Stimulated activated naive B cell treated with anti-CD40 and anti-IgM and Interleukin-4, amounts not matched to agents 10 μg/mL and 1 μg/mL and 100 μg/mL, for 72 hours (primary cell): ENCODE measurements at regions not wholly inside any gene's neighbourhood (a gene's known extent, or its start where the extent isn't known, plus 50 kb on each side); places are given as distances from the start of the nearest gene placed in this dataset.
"Not testable (repeated sequence)": the region's sequence is repeated elsewhere in the genome, so short reads cannot be mapped to it uniquely, and the experiment has no call there.

ENCODE experiments used
- ATAC-seq, 2 donors: fragments of 150-1000 bp; cut with Tn5 transposase; replicated peaks; 2 replicates each; pipeline ENCODE4 v1.10.0; 2021; ENCODE audit warnings: moderate library complexity in 1 of 2
- DNase-seq: peaks from one replicate; pipeline ENCODE4 v3.0.0; 2021
- H3K27ac Mint-ChIP-seq: one replicate; pipeline ENCODE4 v1.8.0; 2022; ENCODE audit warnings: mild to moderate bottlenecking, mixed read lengths
- H3K27me3 Mint-ChIP-seq, 2 donors: one replicate each; pipeline ENCODE4 v1.8.0; 2022; ENCODE audit warnings: mixed read lengths in 2 of 2
- H3K36me3 Mint-ChIP-seq, 2 donors: one replicate each; pipeline ENCODE4 v1.8.0; 2022; ENCODE audit warnings: mixed read lengths in 2 of 2, mild to moderate bottlenecking in 1 of 2
- H3K4me1 Mint-ChIP-seq, 2 donors: one replicate each; pipeline ENCODE4 v1.8.0; 2022; ENCODE audit warnings: mixed read lengths in 2 of 2, mild to moderate bottlenecking in 1 of 2
- H3K4me3 Mint-ChIP-seq, 2 donors: one replicate each; pipeline ENCODE4 v1.8.0; 2022; ENCODE audit warnings: mild to moderate bottlenecking in 2 of 2, mixed read lengths in 2 of 2, moderate library complexity in 1 of 2
- H3K9me3 Mint-ChIP-seq, 2 donors: one replicate each; pipeline ENCODE4 v1.8.0; 2022; ENCODE audit warnings: mixed read lengths in 2 of 2, mild to moderate bottlenecking in 1 of 2

DNA sequence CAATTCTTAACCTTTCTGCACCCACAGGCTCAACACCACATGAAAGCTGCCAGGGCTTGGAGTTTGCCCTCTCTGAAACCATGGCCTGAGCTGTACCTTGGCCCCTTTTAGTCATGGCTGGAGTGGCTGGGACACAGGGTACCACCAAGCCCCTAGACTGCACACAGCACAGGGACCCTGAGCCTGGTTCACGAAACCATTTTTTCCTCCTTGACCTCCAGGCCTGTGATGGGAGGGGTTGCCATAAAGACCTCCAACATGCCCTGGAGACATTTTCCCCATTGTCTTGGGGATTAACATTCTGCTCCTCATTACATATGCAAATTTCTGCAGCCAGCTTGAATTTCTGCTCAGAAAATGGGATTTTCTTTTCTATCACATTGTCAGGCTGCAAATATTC is 113.4 kb downstream of the XPNPEP1 start:
- H3K4me1 Mint-ChIP-seq, ATAC-seq, H3K27me3 Mint-ChIP-seq, DNase-seq, H3K27ac Mint-ChIP-seq, H3K4me3 Mint-ChIP-seq, H3K36me3 Mint-ChIP-seq: not testable (repeated sequence)
- peaks cover 18 to 26% of the 10 kb centered on the region in 2 donors for H3K9me3 Mint-ChIP-seq

DNA sequence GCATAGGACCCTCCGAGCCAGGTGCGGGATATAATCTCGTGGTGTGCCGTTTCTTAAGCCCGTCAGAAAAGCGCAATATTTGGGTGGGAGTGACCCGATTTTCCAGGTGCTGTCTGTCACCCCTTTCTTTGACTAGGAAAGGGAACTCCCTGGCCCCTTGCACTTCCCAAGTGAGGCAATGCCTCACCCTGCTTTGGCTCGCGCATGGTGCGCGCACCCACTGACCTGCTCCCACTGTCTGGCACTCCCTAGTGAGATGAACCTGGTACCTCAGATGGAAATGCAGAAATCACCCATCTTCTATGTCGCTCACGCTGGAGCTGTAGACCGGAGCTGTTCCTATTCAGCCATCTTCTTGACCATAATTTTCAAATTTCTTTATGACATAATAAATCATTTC is 122.1 kb downstream of the XPNPEP1 start:
- Mint-ChIP-seq H3K9me3 (peaks cover 14 to 16% of the 10 kb centered on the region in 2 donors), H3K27me3 (peaks cover 17 to 27% of the 10 kb centered on the region in 2 donors)
- H3K36me3 Mint-ChIP-seq, H3K4me3 Mint-ChIP-seq, H3K27ac Mint-ChIP-seq, DNase-seq, H3K4me1 Mint-ChIP-seq, ATAC-seq: not testable (repeated sequence)

- Mint-ChIP-seq H3K4me1 (no peaks in the 10 kb centered on the region), H3K36me3 (no peaks in the 10 kb centered on the region), H3K4me3 (no peak overlapping the region), H3K27ac (no peak overlapping the region), H3K27me3 (peaks cover 0 to 12% of the 10 kb centered on the region in 2 donors), H3K9me3 (peaks cover 9% of the 10 kb centered on the region in 2 donors)
- no peak for ATAC-seq
- DNase-seq = no peak
Observed at GRCh38 chr10:109790647-109791046, 132.7 kb downstream of the XPNPEP1 start.

DNA sequence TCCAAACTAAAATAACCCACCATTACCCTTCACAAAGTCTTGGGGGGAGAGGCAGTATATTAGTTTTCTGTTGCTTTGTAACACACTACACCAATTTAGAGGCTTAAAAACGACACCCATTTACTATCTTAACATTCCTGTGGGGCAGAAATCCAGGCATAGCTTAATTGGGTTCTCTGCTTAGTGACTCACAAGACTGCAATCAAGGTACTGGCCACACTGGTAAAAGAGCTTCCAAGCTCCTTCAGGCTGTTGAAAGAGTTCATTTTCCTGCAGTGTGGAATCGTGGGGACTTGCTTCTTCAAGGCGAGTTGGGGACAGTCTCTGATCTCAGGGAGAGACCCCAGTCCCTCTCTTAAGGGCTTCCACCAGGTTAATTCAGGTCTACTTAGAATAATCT is 139.1 kb downstream of the XPNPEP1 start:
- no peak for ATAC-seq
- Mint-ChIP-seq H3K36me3 (no peaks in the 10 kb centered on the region), H3K27me3 (peaks cover 0 to 17% of the 10 kb centered on the region in 2 donors), H3K9me3 (no peaks in the 10 kb centered on the region), H3K27ac (no peak overlapping the region), H3K4me1 (no peaks in the 10 kb centered on the region), H3K4me3 (no peak overlapping the region)
- no peak for DNase-seq

GRCh38 chr10:109783286-109783685 is 140.0 kb downstream of the XPNPEP1 start:
- DNase-seq (no peak), ATAC-seq (no peak)
- Mint-ChIP-seq H3K9me3 (no peaks in the 10 kb centered on the region), H3K36me3 (no peaks in the 10 kb centered on the region), H3K27me3 (peaks cover 6 to 16% of the 10 kb centered on the region in 2 donors), H3K4me1 (no peaks in the 10 kb centered on the region), H3K27ac (no peak overlapping the region), H3K4me3 (no peak overlapping the region)

DNA sequence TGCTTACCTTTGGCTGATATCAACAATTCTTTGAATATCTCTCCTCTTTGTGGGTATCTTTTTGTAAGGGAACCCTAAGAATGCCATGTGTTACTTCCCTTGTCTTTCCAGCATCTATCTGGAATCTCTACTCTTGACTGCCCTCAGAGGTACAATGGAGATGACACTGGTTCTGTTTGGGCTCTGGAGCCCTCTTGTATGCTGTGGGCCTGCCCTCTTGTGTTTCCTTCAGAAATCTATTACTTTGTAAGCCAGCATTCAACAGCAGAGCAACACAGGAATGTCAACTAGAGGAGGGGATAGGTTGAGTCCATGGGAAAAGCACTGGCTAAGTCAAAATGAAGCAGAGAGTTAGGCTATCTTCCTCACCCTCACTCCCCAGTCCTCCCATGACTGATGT is 142.3 kb downstream of the XPNPEP1 start:
- no peaks in the 10 kb centered on the region for H3K9me3 Mint-ChIP-seq
- no peaks in the 10 kb centered on the region for H3K36me3 Mint-ChIP-seq
- DNase-seq = no peak
- peaks cover 10 to 12% of the 10 kb centered on the region in 2 donors for H3K27me3 Mint-ChIP-seq
- H3K4me1 Mint-ChIP-seq = no peaks in the 10 kb centered on the region
- H3K27ac Mint-ChIP-seq = no peak overlapping the region
- H3K4me3 Mint-ChIP-seq = no peak overlapping the region
- no peak for ATAC-seq

DNA sequence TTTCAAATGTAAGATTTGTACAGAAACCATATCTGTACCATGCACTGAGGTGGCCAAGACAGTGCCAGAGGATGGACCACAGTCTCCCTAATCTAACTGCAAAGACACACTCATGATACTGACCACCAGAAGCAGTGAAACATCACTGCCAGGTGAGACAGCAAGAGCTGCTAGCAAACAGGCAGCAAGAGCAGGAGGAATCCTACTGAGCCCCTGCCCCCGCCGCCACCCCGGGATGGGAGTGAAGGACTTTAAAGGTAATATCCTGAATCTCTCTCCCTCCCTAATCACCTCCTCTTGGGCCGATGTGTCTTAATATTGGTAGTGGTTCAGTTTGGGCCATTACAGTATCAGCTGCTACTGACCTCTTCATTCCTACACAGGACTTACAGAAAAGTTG is 144.3 kb downstream of the XPNPEP1 start:
- H3K9me3 Mint-ChIP-seq = no peaks in the 10 kb centered on the region

DNA sequence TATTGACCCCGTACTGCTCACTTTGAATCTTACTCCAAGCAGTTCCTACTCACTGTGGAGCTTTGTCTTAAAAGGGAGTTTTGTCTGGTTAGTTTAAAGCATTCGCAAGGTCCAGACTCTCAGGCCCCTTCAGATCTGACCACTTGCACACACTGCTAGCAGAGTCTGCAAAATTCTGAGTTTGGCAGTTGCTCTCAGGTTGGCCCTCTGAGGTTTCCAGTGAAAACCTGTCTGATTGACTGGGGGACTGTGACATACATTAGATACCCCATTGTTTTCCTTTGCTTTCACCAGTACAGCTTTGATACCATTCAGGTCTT is 149.2 kb downstream of the XPNPEP1 start:
- H3K36me3 Mint-ChIP-seq = no peaks in the 10 kb centered on the region
- peaks cover 6 to 10% of the 10 kb centered on the region in 2 donors for H3K27me3 Mint-ChIP-seq
- no peak for DNase-seq
- H3K9me3 Mint-ChIP-seq = no peaks in the 10 kb centered on the region
- no peak overlapping the region for H3K4me3 Mint-ChIP-seq
- H3K4me1 Mint-ChIP-seq = no peaks in the 10 kb centered on the region
- H3K27ac Mint-ChIP-seq = no peak overlapping the region
- ATAC-seq = no peak

More for the DNA sequence above, 144.3 kb downstream of the XPNPEP1 start:
- no peak for ATAC-seq
- no peak overlapping the region for H3K27ac Mint-ChIP-seq
- no peaks in the 10 kb centered on the region for H3K36me3 Mint-ChIP-seq
- H3K27me3 Mint-ChIP-seq = peaks cover 10 to 12% of the 10 kb centered on the region in 2 donors
- no peak overlapping the region for H3K4me3 Mint-ChIP-seq
- no peaks in the 10 kb centered on the region for H3K4me1 Mint-ChIP-seq
- DNase-seq = no peak

DNA sequence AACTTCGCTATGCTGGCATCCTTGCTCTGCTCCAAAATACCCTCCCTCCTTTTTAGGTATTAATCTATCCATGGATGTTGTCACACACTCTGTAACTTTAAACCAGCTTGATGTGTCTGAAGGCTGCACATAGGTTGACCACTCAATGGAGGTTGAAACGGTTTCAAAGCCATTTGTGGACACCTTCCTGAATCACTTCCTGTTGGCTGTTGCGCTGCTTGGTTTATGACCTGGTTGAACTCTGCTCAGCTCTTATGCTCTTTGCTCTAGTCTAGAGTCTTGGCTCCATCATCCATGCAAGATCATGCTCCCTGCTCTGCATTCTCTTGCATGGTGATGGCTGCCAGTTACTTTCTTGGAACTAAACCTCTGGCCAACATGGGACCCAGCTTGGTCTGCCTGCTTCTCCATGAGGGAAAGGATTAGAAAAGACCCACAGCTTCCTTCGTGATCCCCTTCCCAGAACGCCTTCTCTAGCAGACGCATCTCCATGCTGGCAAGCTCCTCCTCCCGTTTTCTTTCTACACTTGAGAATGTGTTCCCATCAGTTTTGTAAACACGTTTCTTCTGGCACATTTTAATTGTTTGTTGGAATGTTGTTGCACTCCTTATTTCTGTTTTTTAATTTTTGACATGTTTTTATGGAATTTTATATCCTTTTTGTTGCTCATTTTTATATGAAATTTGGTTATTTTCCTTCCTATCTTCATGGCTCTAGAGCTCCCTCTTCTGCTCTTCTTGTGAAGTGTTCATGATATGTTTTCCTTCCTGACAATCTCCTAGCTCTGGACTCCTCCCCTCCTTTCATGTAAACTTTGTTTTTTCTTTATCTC is 149.8 kb downstream of the XPNPEP1 start:
- Mint-ChIP-seq H3K9me3 (no peaks in the 10 kb centered on the region), H3K27ac (no peak overlapping the region), H3K27me3 (peaks cover 2 to 7% of the 10 kb centered on the region in 2 donors), H3K4me1 (no peaks in the 10 kb centered on the region), H3K36me3 (no peaks in the 10 kb centered on the region), H3K4me3 (no peak overlapping the region)
- ATAC-seq (peak in 1 of 2 donors; percentile 27), DNase-seq (no peak)

DNA sequence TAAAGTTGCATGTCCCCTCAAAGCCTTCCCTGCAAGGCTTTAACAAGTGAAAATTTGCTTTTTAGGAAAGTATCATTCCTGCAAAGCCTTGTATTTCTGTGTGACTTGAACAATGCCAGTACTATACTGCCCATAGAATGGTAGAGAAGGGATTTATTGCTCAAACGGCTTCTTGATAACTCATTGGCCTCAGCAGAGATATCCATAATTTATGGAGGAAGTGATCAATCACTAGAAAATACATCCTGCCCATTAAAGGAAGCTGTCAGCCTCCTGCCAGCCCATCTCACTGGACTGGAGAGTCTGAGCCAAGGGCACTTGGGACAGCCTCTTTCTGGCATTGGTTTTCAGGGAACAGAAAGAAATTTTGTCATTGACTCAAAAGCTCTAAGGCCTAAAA is 152.6 kb downstream of the XPNPEP1 start:
- Mint-ChIP-seq H3K27me3 (no peaks in the 10 kb centered on the region), H3K4me1 (no peaks in the 10 kb centered on the region), H3K4me3 (no peak overlapping the region), H3K27ac (no peak overlapping the region), H3K36me3 (no peaks in the 10 kb centered on the region), H3K9me3 (no peaks in the 10 kb centered on the region)
- DNase-seq = no peak
- no peak for ATAC-seq

GRCh38 chr10:109769966-109770365 is 153.3 kb downstream of the XPNPEP1 start:
- Mint-ChIP-seq H3K4me3 (no peak overlapping the region), H3K27ac (no peak overlapping the region), H3K36me3 (no peaks in the 10 kb centered on the region), H3K27me3 (no peaks in the 10 kb centered on the region), H3K9me3 (no peaks in the 10 kb centered on the region), H3K4me1 (no peaks in the 10 kb centered on the region)
- ATAC-seq (no peak), DNase-seq (no peak)

- Mint-ChIP-seq H3K4me3 (no peak overlapping the region), H3K36me3 (no peaks in the 10 kb centered on the region), H3K9me3 (no peaks in the 10 kb centered on the region), H3K27ac (no peak overlapping the region), H3K4me1 (no peaks in the 10 kb centered on the region), H3K27me3 (no peaks in the 10 kb centered on the region)
- ATAC-seq = no peak
- DNase-seq = no peak
Observed at GRCh38 chr10:109765838-109766237, 157.5 kb downstream of the XPNPEP1 start.

DNA sequence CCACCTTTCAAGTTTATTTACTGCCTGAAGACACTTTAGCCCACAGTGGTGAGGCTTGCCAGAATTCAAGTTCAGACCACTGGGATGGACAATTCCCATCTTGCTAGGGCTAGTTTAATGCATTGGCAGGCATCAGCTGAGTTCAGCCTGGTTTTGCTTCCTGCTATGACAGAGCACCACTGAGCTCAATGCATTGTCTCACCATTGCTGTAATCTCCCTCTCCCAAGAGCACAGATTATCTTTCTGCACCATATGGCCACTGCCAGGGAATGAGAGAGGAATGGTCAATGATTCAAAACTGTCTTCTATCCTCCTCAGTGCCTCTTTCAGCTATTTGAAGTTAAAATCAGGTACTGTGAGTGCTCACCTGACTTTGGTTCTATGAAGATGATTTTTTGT is 160.8 kb downstream of the XPNPEP1 start:
- Mint-ChIP-seq H3K4me3 (no peak overlapping the region), H3K4me1 (no peaks in the 10 kb centered on the region), H3K9me3 (peaks cover 0 to 3% of the 10 kb centered on the region in 2 donors), H3K27ac (no peak overlapping the region), H3K36me3 (no peaks in the 10 kb centered on the region), H3K27me3 (peaks cover 0 to 4% of the 10 kb centered on the region in 2 donors)
- DNase-seq (no peak), ATAC-seq (no peak)

DNA sequence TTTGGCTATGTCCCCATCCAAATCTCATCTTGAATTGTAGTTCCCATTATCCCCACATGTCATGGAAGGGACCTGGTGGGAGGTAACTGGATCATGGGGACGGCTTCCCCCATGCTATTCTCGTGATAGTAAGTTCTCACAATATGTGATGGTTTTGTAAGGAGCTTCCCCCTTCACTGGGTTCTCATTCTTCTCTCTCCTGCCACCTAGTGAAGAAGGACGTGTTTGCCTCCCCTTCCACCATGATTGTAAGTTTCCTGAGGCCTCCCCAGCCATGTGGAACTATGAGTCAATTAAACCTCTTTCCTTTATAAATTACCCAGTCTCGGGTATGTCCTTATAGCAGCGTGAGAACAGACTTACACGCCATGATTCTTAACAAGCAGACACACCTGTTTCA is 165.6 kb downstream of the XPNPEP1 start:
- not testable (repeated sequence) for H3K4me3 Mint-ChIP-seq, H3K36me3 Mint-ChIP-seq, ATAC-seq, DNase-seq, H3K4me1 Mint-ChIP-seq, H3K27ac Mint-ChIP-seq, H3K27me3 Mint-ChIP-seq
- H3K9me3 Mint-ChIP-seq = peaks cover 4 to 14% of the 10 kb centered on the region in 2 donors

GRCh38 chr10:109746861-109747260 is 176.4 kb downstream of the XPNPEP1 start:
- no peak for DNase-seq
- H3K9me3 Mint-ChIP-seq = peaks cover 2 to 5% of the 10 kb centered on the region in 2 donors

More at GRCh38 chr10:109746861-109747260, 176.4 kb downstream of the XPNPEP1 start:
- no peak overlapping the region for H3K27ac Mint-ChIP-seq
- H3K4me3 Mint-ChIP-seq = no peak overlapping the region
- no peak for ATAC-seq
- H3K27me3 Mint-ChIP-seq = peaks cover 0 to 2% of the 10 kb centered on the region in 2 donors
- no peaks in the 10 kb centered on the region for H3K4me1 Mint-ChIP-seq
- H3K36me3 Mint-ChIP-seq = no peaks in the 10 kb centered on the region
